DMS79 (cell line): ENCODE measurements at regions not wholly inside any gene's neighbourhood (a gene's known extent, or its start where the extent isn't known, plus 50 kb on each side); places are given as distances from the start of the nearest gene placed in this dataset.
"Not testable (repeated sequence)": the region's sequence is repeated elsewhere in the genome, so short reads cannot be mapped to it uniquely, and the experiment has no call there.

Experiments used
- DNase-seq: peaks from one replicate; lab custom pipeline; 2025; lab: John Stamatoyannopoulos, UW

DNA sequence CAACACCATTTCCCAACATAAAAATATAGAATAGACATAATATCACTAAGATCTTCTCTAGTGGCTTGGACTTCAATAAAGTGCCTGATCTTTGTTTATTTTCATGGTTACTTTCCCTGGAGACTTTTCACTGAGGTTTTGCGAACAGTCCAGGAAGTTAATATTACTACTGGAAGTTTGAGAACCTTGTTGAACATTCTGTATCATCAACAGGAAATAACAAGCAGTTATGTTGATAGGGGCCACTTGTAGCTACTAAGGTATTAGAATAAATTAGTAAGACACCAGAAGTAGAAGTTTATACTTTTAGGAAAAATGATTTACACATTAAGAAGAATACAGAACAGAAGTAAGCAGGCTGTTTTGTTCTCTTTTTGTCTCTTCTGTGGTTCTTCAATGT is 180.2 kb downstream of the TFAP2B start:
- DNase-seq: no peak

DNA sequence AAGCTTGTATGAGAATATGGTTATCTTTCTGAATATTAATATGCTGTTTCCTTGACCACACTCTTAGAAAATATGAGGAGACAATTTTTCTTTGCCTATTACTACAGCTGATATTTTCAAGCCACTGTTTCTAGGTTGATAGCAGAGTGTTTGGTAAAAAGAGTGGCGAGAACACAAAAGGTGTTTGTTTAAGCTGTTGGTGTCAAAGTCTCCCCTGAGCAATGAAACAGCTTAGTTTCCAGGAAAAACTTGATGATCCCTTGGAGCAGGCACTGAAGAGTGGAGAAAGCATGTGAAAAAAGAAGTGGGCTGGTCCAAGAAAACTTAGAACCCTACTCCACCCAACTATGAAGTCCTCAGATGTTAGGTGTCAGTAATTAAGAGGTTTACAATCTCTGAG is 182.7 kb downstream of the TFAP2B start:
- DNase-seq: no peak

DNA sequence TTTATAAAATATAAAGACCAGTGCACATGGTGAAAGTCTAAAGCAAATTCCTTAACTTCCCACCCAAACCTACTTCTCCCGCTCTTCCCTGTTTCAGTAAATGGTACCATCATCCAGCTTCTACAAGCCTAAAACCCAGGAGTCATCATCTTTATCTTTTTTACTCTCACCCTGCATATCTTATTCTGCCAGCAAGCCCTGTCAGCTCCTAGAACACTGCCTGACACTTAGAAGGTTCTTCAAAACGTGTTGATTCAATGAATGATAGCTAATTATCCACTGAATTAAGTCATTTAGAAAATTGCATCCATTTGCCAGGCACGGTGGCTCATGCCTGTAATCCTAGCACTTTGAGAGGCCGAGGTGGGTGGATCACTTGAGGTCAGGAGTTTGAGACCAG is 185.7 kb downstream of the TFAP2B start:
- no peak for DNase-seq

DNA sequence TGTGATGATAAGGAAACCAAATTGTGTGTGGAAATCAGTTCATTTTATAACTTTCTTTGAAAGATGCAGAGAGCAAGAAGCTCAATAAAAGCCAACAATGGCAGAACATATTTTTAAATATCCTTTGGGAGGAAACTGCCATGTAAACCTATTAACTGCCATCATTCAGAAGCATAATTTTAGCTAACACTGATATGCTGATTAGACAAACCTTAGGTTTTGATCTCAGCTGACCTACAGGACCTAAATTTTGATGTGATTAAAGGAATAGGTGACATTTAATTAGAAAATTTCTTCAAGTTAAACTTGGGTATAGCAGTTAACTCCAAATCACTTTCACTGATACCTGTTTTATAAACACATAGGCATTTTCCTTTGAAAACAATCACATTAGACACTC is 187.1 kb downstream of the TFAP2B start:
- no peak for DNase-seq

DNA sequence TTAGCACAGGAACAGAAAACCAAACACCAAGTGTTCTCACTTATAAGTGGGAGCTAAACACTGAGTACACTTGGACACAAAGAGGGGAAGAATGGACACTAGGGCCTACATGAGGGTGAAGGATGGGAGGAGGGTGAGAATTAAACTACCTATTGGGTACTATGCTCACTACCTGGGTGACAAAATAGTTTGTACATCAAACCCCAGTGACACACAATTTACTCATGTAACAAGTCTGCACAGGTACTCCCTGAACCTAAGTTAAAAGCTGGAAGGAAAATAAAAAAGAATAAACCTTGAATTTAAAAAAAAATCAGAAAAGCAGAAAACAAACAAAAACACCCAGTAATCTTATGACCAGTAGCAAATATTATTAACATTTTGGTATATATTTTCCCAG is 188.6 kb downstream of the TFAP2B start:
- DNase-seq: no peak

DNA sequence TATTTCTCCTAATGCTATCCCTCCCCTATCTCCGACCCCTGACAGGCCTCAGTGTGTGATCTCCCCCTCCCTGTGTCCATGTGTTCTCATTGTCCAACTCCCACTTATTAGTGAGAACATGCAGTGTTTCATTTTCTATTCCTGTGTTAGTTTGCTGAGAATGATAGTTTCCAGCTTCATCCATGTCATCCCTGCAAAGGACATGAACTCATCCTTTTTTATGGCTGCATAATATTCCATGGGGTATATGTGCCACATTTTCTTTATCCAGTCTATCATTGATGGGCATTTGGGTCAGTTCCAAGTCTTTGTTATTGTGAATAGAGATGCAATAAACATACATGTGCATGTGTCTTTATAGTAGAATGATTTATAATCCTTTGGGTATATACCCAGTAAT is 190.0 kb downstream of the TFAP2B start:
- DNase-seq: not testable (repeated sequence)

DNA sequence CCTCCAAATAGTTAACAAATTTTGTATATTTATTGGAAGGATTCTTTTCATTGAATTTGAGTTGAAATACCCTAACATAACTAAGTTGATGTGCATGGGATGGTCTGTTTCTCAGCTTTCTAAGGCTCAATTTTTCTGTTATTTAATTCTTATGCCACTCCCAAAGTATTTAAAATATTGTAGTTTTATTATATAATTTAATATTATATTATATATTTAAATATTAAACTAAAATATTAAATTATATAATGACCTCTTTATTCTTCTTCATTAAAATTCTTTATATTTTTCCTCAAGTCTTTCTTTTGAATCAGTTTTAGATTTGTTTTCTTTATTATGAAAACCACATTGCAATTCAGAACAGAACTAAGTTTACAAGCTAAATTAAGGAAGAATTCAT is 194.7 kb downstream of the TFAP2B start:
- DNase-seq: no peak

DNA sequence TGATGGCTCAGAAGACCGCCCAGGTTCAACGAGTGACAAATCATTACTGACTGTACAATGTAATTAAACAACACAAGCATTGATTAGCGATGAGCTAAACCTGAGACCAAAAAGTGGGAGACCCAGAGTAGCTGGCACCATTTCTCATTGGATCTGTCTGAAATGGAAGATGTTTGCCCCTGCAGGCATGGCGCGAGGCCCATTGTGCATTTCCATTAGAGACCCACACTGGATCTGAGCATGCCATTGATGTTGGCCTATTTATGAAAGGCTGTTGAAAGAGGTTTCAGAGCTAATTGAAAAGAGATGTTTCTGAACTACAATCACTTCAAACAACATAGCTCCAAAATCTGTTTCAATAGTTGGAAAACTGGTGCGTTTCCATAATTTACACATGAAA is 196.7 kb downstream of the TFAP2B start:
- no peak for DNase-seq

DNA sequence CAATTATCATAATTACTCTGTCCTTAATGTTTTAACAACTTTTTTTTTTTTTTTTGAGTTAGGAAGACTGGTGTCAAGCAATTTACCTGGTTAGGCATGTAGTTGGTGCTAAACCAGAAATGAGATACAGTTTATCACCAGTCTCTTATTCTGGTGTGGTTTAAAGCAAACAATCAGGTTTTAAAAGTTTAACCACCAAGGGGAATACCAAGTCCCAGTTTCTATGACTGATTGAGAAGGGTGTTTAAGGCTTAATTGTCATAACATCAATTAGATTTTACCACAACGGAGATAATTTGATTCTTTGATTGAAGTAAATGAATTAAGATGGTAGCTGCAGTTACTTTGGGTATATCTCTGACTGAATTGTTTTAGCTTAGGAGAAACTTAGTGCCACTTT is 197.8 kb downstream of the TFAP2B start:
- no peak for DNase-seq

DNA sequence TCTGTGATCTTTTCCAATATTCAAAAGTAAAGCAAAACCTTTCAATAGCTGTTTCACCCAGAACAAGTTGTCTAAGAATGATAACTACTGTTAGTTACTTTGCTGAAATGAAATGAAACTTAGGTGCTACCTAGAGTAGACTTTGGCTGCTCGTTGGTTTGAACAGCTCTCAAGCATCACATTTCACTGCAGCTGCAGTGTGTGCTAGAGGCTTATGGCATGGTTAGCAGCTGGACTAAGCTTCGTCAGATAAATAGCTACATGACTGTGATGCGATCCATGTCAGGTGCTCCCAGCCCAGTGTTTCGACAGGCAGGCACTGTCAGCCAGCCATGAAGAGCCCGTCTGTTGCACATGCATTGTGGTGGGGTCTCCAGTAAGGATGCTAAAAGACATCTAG is 201.1 kb downstream of the TFAP2B start:
- no peak for DNase-seq

DNA sequence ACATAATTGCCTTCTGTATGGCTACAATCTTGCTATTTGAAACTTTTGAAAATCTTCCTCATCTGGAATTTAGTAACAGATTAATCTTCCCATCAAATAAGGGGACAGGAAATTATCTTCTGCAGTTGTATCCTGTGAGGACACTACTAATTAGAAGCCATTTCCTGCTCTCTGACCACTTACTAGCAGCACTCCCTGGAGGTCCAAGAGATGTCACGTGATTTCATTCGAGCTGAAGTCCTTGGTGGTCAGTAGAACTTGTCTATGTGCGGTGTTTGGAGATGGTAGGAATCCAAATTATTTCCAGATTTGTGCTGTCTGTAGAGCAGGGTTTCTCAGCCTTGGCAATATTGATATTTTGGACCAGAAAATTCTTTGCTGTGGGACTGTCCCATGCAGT is 202.5 kb downstream of the TFAP2B start:
- no peak for DNase-seq

DNA sequence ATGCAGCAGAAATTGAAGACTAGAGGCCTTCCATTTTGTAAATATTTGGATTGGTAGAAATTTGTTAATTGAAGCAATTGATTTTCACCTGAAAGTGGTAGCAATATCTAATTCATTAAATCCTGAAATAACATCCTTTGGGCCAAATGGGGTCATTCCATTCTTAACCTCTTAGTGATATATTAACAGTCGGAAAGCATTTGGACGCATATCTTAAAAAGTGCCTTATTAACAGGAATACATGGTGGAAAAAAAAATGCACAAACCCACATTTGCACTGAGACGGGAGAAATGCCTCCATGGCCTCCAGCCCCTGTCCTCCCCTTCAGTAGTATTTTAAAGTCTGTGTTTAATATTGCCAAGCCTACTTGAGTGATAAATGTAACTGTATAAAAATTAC is 205.5 kb downstream of the TFAP2B start:
- no peak for DNase-seq

DNA sequence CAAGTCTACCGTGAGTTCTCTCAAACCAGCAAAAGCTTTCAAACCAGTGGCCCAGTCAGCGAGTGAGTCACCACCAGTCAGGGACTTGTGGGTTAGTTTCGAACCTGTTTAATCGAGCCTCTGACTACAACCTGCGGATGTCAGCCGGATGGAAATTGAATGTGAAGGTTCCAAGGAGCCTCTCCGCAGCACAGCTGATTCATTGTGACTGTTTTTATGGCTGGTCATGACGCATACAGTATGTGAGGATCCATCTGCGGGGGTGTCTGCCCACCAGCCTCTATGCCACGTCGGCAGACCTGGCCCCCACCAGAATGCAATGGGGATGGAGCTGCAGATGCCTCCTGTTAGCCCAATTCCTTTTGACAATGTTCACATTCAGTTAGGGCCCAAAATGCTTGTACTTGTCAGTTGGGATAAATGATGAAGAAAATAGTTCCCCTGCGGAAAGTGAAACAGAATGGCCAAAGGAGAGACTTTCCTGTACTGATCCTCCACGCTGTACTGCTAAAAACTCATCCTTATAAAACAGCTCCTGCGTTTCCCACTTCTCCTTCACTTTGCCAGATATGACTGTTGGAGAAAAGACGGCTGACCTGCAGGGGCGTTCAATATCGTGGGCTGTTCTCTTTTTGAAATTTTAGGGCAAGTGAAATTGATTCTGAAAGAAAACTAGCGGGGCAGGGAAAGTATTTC is 206.6 kb downstream of the TFAP2B start:
- no peak for DNase-seq

DNA sequence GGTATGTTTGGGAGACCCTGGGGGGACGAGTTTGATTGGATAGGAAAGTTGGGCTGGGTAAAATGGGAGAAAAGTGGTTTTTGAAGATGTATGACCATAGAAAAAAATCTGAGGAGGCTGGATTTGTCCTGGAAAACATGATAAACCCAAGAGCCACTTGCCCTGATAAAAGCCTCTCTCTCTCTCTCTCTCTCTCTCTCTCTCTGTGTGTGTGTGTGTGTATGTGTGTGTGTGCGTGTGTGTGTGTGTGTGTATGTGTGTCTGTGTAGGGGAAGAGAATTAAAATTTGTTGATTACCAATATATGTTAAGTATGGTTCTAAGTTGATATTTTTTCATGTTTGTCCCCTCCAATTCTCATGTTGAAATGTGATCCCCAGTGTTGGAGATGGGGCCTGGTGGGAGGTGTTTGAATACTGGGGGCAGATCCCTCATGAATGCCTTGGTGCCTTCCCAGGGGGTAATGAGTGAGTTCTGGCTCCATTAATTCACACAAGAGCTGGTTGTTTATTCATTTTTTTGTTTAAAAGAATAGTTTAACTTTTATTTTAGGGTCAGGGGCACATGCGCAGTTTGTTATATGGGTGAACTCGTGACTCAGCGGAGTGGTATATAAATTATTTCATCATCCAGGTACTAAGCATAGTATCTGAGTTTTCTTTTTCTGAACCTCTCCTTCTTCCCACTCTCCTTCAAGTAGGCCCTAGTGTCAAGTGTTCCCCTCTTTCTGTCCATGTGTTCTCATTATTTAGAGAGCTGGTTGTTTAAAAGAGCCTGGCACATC is 208.8 kb downstream of the TFAP2B start:
- no peak for DNase-seq

DNA sequence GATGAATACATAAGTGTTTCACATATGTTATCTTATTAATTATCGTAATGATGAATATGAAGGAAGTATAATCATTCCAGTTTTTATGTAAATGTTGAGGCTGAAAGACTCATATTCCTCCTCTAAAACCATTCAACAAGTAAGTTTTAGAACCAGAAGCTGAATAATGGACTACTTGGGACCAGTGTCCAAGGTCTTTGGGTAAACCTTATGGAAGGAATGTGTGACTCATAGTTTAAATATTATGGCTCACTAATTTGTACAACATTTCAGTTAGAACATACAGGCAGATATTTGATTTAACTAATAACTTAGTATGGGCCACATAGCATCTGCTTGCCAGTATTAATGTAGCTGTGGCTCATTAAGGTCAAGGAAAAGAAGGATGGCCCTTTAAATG is 209.6 kb downstream of the TFAP2B start:
- DNase-seq: no peak

DNA sequence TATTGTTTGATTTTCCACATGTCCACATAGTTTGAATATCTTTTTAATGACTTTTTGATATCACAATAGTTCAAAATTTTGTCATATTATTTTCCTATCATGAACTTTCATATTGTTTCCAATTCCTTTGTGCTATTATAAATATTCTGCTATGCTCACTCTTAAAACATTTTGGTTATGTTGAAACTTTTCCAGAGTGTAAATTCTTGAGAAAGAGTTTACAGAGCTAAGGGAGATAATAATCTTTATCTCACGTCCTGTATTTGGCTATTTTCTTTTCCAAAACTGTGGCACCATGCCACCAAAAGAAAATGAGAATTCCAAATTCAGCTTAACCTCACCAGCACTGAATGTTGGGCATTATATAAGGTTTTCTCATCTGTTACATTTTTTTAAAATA is 210.9 kb downstream of the TFAP2B start:
- no peak for DNase-seq

DNA sequence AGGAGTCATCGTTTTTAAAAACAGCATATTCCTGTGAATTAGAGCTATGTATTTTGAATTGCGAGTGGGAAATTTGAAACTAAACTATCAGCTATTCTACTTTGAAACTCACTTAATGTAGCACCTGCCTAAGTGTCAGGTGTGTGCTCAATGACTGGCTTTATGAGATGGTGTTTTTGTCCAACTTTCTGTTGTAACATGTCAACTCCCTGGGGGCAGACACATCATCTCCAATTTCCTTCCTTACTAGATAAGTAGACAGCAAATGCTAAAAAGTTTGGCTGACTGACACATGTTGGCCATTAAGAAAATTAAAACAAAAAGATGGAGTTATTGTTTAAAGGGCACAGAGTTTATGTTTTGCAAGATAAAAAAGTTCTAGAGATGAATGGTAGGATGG is 226.9 kb downstream of the TFAP2B start:
- DNase-seq: no peak

DNA sequence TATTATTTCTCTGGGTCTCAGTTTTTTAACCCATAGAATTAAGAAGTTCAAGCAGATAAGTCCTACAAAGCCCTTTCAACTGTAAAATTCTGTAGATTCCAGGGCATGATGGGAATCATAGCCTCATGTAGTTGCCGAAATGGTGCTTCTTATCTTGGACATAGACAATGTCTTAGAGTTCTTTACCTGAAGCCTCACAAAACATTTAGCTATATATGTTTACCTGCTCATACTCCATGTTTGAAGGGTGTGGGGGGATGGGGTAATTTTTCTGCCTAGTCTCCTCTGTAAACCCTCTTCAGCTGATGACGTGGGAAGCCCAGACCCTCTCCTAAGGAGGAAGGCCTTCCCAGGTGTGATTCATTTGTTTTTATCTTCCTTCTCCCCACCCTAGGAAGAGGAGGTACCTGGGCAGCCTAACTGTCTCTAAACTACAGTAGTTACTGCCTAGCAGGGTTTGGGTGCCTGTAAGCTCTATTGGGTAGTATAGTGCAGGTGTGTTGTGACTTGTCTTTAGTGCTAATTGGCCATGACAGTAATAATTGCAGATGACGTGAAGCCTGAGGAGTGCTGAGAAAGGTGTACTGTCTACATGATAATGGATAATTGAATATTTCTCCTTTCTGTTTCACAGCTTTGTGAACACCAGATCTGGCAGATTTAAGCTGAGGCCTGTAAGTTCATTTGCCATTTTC is 230.8 kb downstream of the TFAP2B start:
- no peak for DNase-seq

DNA sequence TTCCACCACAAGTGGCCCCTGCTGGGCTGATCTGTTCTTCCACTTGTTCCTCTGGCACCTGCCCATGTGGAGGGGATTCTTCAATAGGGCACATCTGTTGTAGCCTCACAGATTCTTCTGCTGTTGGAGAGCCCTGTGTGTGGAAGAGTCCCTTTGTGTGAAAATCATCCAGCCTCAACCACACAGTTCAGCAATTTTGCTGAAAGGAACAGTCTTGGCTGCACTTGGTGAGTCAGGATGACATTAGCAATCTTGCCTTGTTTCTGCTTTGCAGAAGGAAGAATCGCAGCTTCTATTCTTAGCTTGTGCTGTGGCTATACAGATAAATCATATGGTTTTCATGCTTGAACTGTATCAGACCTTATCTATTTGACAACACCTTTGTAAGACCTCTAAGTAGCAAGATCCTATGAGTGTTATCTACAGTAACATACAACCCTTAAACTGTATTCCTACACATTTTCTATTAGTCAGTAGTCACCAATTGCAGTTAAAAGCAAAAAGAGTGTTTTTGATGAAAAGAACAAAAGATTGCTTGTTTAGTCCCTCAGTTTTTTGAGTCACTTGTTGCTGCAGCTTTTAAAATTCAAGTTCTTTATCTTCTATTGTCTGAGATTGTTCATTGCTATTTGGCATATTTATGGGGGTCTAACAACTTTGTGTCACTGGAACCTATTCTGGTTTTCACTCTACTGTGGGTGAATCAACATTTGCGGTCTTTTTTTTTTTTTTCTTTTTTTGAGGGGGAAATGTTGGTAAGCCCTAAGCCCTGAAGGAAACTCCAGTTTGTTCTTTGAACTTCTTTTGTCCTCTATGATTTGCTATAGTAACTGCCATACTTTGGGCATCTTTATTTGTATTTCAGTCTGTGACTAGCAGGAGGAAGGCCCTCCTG is 231.6 kb downstream of the TFAP2B start:
- DNase-seq: no peak

DNA sequence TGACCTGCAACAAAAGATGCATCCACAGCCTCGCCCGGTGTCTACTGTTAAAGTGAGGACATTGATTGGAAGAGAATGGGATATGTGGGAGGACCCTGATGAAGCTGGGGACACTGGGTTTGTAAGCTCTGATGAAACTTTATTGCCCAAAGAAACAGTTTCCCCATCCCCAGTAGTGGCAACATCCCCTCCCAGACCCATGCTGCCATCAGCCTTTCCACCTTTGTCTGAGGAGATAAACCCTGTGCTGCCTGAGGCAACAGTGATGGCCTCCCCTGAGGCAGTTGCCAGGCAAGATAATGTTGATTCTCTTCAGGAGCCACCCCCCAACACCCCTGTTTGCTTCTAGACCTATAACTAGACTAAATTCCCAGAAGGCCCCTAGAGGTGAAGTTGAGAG is 234.0 kb downstream of the TFAP2B start:
- DNase-seq: not testable (repeated sequence)

DNA sequence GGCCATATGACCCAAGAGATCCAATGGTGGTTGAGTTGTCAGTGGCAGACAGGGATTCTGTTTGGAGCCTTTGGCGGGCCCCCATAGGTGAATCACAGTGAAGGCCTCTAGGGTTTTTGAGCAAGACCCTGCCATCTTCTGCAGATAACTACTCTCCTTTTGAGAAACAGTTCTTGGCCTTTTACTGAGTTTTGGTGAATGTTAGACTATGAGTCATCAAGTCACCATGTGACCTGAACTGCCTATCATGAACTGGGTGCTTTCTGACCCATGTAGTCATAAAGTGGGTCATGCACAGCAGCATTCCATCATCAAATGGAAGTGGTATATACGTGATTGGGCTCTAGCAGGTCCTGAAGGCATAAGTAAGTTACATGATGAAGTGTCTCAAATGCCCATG is 236.6 kb downstream of the TFAP2B start:
- DNase-seq: not testable (repeated sequence)

DNA sequence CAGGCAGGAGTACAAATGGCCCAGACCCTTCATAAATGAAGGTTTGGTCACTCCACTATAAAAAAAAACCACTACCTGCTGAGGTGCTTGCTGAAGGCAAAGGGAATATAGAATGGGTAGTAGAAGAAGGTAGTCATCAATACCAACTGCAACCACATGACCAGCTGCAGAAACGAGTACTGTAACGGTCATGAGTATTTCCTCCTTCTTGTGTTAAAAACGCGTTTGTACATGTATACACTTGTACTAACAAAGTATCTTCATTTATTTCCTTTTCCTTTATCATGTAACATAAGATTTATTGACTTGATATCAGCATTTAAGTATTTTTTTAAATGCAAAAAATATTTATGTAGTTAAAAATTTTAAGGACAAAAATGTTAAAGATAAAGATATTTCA is 238.6 kb downstream of the TFAP2B start:
- no peak for DNase-seq
